ENCODE measurements at regions not wholly inside any gene's neighbourhood (a gene's known extent, or its start where the extent isn't known, plus 50 kb on each side); places are given as distances from the start of the nearest gene placed in this dataset.

- TF ChIP-seq ELF4 (IDR thresholded peaks at IDR 0.05) (no peak), BHLHE40 (IDR thresholded peaks at IDR 0.05; ENCODE audit: borderline replicate concordance) (no peak), ZNF384 (IDR thresholded peaks at IDR 0.05) (no peak), SUZ12 (IDR thresholded peaks at IDR 0.05) (no peak), SP1 (IDR thresholded peaks at IDR 0.05) (no peak), FOXA1 (IDR thresholded peaks at IDR 0.05) (no peak), NFRKB (IDR thresholded peaks at IDR 0.05) (no peak), TARDBP (IDR thresholded peaks at IDR 0.05) (no peak), ARNT (IDR thresholded peaks at IDR 0.05) (no peak), FOXK2 (IDR thresholded peaks at IDR 0.05) (no peak), LEF1 (IDR thresholded peaks at IDR 0.05; ENCODE audit: borderline replicate concordance) (no peak), FOXM1 (IDR thresholded peaks at IDR 0.05; ENCODE audit: borderline replicate concordance) (no peak)
- TF ChIP-seq, protein P1, sequence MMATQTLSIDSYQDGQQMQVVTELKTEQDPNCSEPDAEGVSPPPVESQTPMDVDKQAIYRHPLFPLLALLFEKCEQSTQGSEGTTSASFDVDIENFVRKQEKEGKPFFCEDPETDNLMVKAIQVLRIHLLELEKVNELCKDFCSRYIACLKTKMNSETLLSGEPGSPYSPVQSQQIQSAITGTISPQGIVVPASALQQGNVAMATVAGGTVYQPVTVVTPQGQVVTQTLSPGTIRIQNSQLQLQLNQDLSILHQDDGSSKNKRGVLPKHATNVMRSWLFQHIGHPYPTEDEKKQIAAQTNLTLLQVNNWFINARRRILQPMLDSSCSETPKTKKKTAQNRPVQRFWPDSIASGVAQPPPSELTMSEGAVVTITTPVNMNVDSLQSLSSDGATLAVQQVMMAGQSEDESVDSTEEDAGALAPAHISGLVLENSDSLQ (IDR thresholded peaks at IDR 0.05), result no peak
Measured at GRCh38 chr5:103744159-103744558, 181.6 kb upstream of the NUDT12 start.

Measured in HEK293T (cell line).